Thyroid gland (tissue), 4 donors: ENCODE measurements at regions not wholly inside any gene's neighbourhood (a gene's known extent, or its start where the extent isn't known, plus 50 kb on each side); places are given as distances from the start of the nearest gene placed in this dataset.

Source experiments
- DNase-seq, 2 donors: peaks; one replicate each; pipeline ENCODE4 v3.0.0-alpha.2; 2019
- H3K27ac ChIP-seq, 3 donors: fragments of 200-600 bp; sonication (generic); 1 replicate in 2 of 3; 2 replicates in 1 of 3; pipeline ENCODE4 v1.5.1; 2016 to 2019; ENCODE audit warnings: mild to moderate bottlenecking in 1 of 3, moderate library complexity in 1 of 3
- H3K27me3 ChIP-seq: fragments of 200-600 bp; sonication (generic); one replicate; pipeline ENCODE4 v1.5.1; 2019
- H3K36me3 ChIP-seq, 2 donors: fragments of 200-600 bp; sonication (generic); one replicate each; pipeline ENCODE4 v1.5.1; 2016 to 2019
- H3K4me1 ChIP-seq, 2 donors: fragments of 200-600 bp; sonication (generic); one replicate each; pipeline ENCODE4 v1.5.1; 2017 to 2019
- H3K4me3 ChIP-seq, 3 donors: fragments of 200-600 bp; sonication (generic); replicated peaks in 1 of 3; 1 replicate in 2 of 3; 2 replicates in 1 of 3; pipeline ENCODE4 v1.5.1; 2016; ENCODE audit warnings: mild to moderate bottlenecking in 1 of 3
- H3K9me3 ChIP-seq: fragments of 200-600 bp; sonication (generic); one replicate; pipeline ENCODE4 v1.5.1; 2017
- CTCF ChIP-seq, 6 experiments: fragments of 200-600 bp in 3 of 6; fragments of 450-650 bp in 3 of 6; sonication (generic) in 3 of 6; IDR thresholded peaks; one replicate each; pipeline ENCODE4 v1.5.1; 2016 to 2019; ENCODE audit warnings: antibody characterized with exemption in 6 of 6, mild to moderate bottlenecking in 2 of 6, inconsistent platforms in 1 of 6, moderate library complexity in 1 of 6
- POLR2A ChIP-seq, 2 donors: fragments of 450-650 bp; IDR thresholded peaks; one replicate each; pipeline ENCODE4 v1.6.1; 2017; ENCODE audit warnings: antibody characterized with exemption in 2 of 2, mild to moderate bottlenecking in 2 of 2, moderate library complexity in 1 of 2
- WGBS, 2 donors: methylation state at CpG; one replicate each; pipeline ENCODE4 v1.1.5; 2017; 5-methylcytosine and 5-hydroxymethylcytosine counted together
- intact Hi-C: fragments of 100-400 bp; cut with DNase I; formaldehyde crosslinking; loops from one replicate; pipeline ENCODE4 v1.15.1; 2023

DNA sequence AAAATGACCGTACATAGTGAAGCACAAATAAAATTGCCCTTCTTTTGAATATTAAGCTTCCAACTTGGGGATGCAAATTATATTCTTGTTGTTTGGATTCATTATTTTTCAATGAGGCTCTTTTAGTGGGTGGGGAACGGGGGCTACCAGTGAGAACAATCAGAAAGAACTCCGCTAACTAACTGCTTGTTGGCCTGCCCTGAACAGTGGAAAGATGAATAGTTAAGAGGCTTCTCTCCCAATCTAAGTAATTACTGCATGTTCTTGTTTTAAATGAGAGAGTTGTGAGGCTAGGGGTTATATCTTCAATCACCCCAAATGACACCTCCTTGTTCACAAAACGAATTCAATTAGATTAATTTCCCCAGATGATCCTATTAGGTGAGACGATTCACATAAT, 322.0 kb downstream of the FAT3 start:
- DNase-seq = no peak
- Histone ChIP-seq H3K27ac (no peak overlapping the region), H3K27me3 (no peaks in the 10 kb centered on the region), H3K4me3 (no peak overlapping the region), H3K4me1 (no peaks in the 10 kb centered on the region), H3K36me3 (no peaks in the 10 kb centered on the region), H3K9me3 (no peaks in the 10 kb centered on the region)
- TF ChIP-seq CTCF (IDR thresholded peaks at IDR 0.05) = no peak
- no peak for TF ChIP-seq POLR2A (IDR thresholded peaks at IDR 0.05)
- intact Hi-C loops = no loop called here
- 78 to 92% methylated on average over 5 of the region's 5 CpGs for WGBS, 2 donors

DNA sequence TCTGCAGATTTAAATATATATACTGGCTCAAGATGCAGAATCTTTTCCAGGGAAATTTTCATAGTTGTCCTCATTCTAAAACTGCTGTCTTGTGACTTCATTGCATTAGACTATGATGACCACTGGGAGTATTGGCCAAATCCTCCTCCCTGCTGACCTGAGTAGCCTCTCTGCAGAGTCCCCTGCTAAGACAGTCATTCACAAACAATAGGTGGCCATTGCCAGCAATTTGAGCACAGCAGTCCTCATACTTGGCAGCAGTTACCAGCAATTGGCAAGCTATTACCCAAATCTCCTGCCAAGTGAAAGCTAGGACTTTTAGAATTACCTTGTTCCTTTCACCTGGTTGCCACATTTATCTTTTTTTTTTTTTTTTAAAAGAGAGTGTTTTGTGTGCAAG, 325.8 kb downstream of the FAT3 start:
- DNase-seq = no peak
- Histone ChIP-seq H3K4me3 (no peak overlapping the region), H3K27ac (no peak overlapping the region), H3K36me3 (no peaks in the 10 kb centered on the region), H3K9me3 (no peaks in the 10 kb centered on the region), H3K4me1 (no peaks in the 10 kb centered on the region), H3K27me3 (no peaks in the 10 kb centered on the region)
- intact Hi-C loops = no loop called here
- TF ChIP-seq CTCF (IDR thresholded peaks at IDR 0.05) (no peak), POLR2A (IDR thresholded peaks at IDR 0.05) (no peak)

- H3K9me3 ChIP-seq = no peaks in the 10 kb centered on the region
- no peak overlapping the region for H3K27ac ChIP-seq
- DNase-seq = no peak
- TF ChIP-seq POLR2A (IDR thresholded peaks at IDR 0.05) (no peak), CTCF (IDR thresholded peaks at IDR 0.05) (no peak)
- no peaks in the 10 kb centered on the region for H3K4me1 ChIP-seq
- WGBS, 2 donors = 78 to 92% methylated on average over 2 of the region's 2 CpGs
- no peaks in the 10 kb centered on the region for H3K36me3 ChIP-seq
- H3K4me3 ChIP-seq = no peak overlapping the region
- intact Hi-C loops = no loop called here
- no peaks in the 10 kb centered on the region for H3K27me3 ChIP-seq
Measured at GRCh38 chr11:92550871-92551270, 326.3 kb downstream of the FAT3 start.

GRCh38 chr11:92552942-92553341, 328.3 kb downstream of the FAT3 start:
- no peak overlapping the region for H3K27ac ChIP-seq
- H3K27me3 ChIP-seq = no peaks in the 10 kb centered on the region
- no peak for DNase-seq
- intact Hi-C loops = no loop called here
- H3K4me3 ChIP-seq = no peak overlapping the region
- WGBS, 2 donors = 43 to 48% methylated on average over 2 of the region's 2 CpGs
- H3K36me3 ChIP-seq = no peaks in the 10 kb centered on the region
- H3K9me3 ChIP-seq = no peaks in the 10 kb centered on the region
- TF ChIP-seq POLR2A (IDR thresholded peaks at IDR 0.05) (no peak), CTCF (IDR thresholded peaks at IDR 0.05) (no peak)
- H3K4me1 ChIP-seq = no peaks in the 10 kb centered on the region

- DNase-seq = no peak
- H3K36me3 ChIP-seq = no peaks in the 10 kb centered on the region
- H3K4me3 ChIP-seq = no peak overlapping the region
- H3K9me3 ChIP-seq = no peaks in the 10 kb centered on the region
- H3K27me3 ChIP-seq = no peaks in the 10 kb centered on the region
- 96 to 97% methylated on average over 7 of the region's 7 CpGs for WGBS, 2 donors
- intact Hi-C loops = no loop called here
- TF ChIP-seq CTCF (IDR thresholded peaks at IDR 0.05) (no peak), POLR2A (IDR thresholded peaks at IDR 0.05) (no peak)
- H3K27ac ChIP-seq = no peak overlapping the region
- H3K4me1 ChIP-seq = no peaks in the 10 kb centered on the region
Measured at GRCh38 chr11:92554688-92555087, 330.1 kb downstream of the FAT3 start.
